ENCODE measurements at regions not wholly inside any gene's neighbourhood (a gene's known extent, or its start where the extent isn't known, plus 50 kb on each side); places are given as distances from the start of the nearest gene placed in this dataset.

GRCh38 chr7:41148521-41148951 lies 554.4 kb downstream of the INHBA start:
- Histone ChIP-seq H3K79me1 (ENCODE audit: low read depth, low read length) (no peaks in the 10 kb centered on the region), H2AK5ac (ENCODE audit: low read depth, low read length) (no peak overlapping the region), H2BK120ac (replicated peaks; ENCODE audit: low read depth, low read length) (no peak overlapping the region), H3K9ac (replicated peaks in 1 of 4; ENCODE audit: extremely low read depth in 1 of 4, low read depth in 3 of 4, low read length in 3 of 4) (no peak overlapping the region), H4K8ac (ENCODE audit: extremely low read depth, insufficient read depth, low read length) (no peak overlapping the region), H3K23me2 (ENCODE audit: low read depth, low read length) (no peaks in the 10 kb centered on the region), H2BK5ac (ENCODE audit: low read depth, low read length) (no peak overlapping the region), H3K9me3 (ENCODE audit: insufficient read depth in 2 of 2, low read depth in 1 of 2, low read length in 1 of 2) (no peaks in the 10 kb centered on the region), H3K4me1 (replicated peaks in 1 of 4; ENCODE audit: control insufficient read depth in 3 of 4, insufficient read depth in 4 of 4, low read length in 3 of 4) (0 out of 7 replicates have a peak, but pooled peaks cover 0 to 2% (median under 1%) of the 10 kb centered on the region in 4 experiments), H4K5ac (ENCODE audit: insufficient read length, low read depth, low read length) (no peak overlapping the region), H3K27me3 (replicated peaks in 1 of 4; ENCODE audit: control insufficient read depth in 3 of 4, extremely low read depth in 1 of 4, insufficient read depth in 3 of 4, low read length in 3 of 4) (no peaks in the 10 kb centered on the region), H2BK20ac (ENCODE audit: low read length) (no peak overlapping the region), H3K4me3 (ENCODE audit: extremely low read depth in 1 of 4, insufficient read depth in 2 of 4, low read depth in 3 of 4, low read length in 4 of 4) (no peak overlapping the region), H3K18ac (ENCODE audit: extremely low read depth, low read length) (no peak overlapping the region), H2BK15ac (ENCODE audit: low read length) (no peak overlapping the region), H3K4me2 (ENCODE audit: insufficient read depth in 1 of 2, low read depth in 2 of 2, low read length in 2 of 2) (no peak overlapping the region), H3K23ac (ENCODE audit: insufficient read length) (no peak overlapping the region), H3K27ac (ENCODE audit: low read depth, low read length) (no peak overlapping the region), H3K79me2 (ENCODE audit: control insufficient read depth in 1 of 2, insufficient read depth in 2 of 2, low read length in 2 of 2) (no peaks in the 10 kb centered on the region), H3K4ac (replicated peaks; ENCODE audit: insufficient read length, low read depth, low read length) (no peak overlapping the region), H3K56ac (replicated peaks; ENCODE audit: insufficient read length, low read depth, low read length) (no peak overlapping the region), H4K20me1 (replicated peaks in 1 of 2; ENCODE audit: control insufficient read depth in 1 of 2, insufficient read depth in 2 of 2, low read length in 2 of 2) (no peaks in the 10 kb centered on the region), H3K14ac (ENCODE audit: insufficient read length) (no peak overlapping the region), H4K91ac (replicated peaks; ENCODE audit: insufficient read length, low read length) (no peak overlapping the region), H3K36me3 (ENCODE audit: control insufficient read depth in 2 of 4, insufficient read depth in 4 of 4, low read length in 3 of 4) (no peaks in the 10 kb centered on the region), H2AFZ (ENCODE audit: low read length) (no peak overlapping the region), H2BK12ac (ENCODE audit: low read depth, low read length) (no peak overlapping the region)
- CTCF ChIA-PET (ENCODE audit: partially characterized antibody): interaction anchor here (1.0 to 1.1 kb wide), 2 partner anchors 20 to 145 kb away, joined by 3 read pairs; no protein-coding TSS in a partner anchor
- no peak for FAIRE-seq
- 94% methylated on average over 1 of the region's 1 CpG; no CpG with 5 or more reads in 1 of the 2 experiments for WGBS, 2 experiments (ENCODE audit: extremely low coverage in 1 of 2, insufficient coverage in 1 of 2, insufficient read length in 1 of 2, insufficient replicate concordance in 2 of 2, low coverage in 1 of 2, low lambda C conversion rate in 2 of 2, missing lambda C conversion rate in 1 of 2)
- no peak for DNase-seq (ENCODE audit: low read depth in 1 of 2, low spot score in 2 of 2)
- POLR2A ChIA-PET (ENCODE audit: partially characterized antibody): no interaction called here
- TF ChIP-seq CEBPB (IDR thresholded peaks at IDR 0.05; ENCODE audit: low read depth, low read length) (no peak), RAD21 (IDR thresholded peaks at IDR 0.05 in 1 of 2, conservative IDR thresholded peaks at IDR 0.05 in 1 of 2; ENCODE audit: low read depth in 2 of 2, low read length in 2 of 2) (no peak), YY1 (IDR thresholded peaks at IDR 0.05; ENCODE audit: low read depth, low read length) (no peak), RBBP5 (IDR thresholded peaks at IDR 0.05; ENCODE audit: borderline replicate concordance, low read depth, low read length) (no peak), CTCF (IDR thresholded peaks at IDR 0.05; ENCODE audit: control extremely low read depth in 1 of 3, insufficient read depth in 1 of 3, low read depth in 1 of 3, low read length in 3 of 3) (no peak), CHD1 (IDR thresholded peaks at IDR 0.05; ENCODE audit: low read depth, low read length) (no peak), MAX (IDR thresholded peaks at IDR 0.05) (no peak), NRF1 (IDR thresholded peaks at IDR 0.05; ENCODE audit: low read depth, low read length) (no peak), SIRT6 (IDR thresholded peaks at IDR 0.05; ENCODE audit: low read length) (no peak), RXRA (IDR thresholded peaks at IDR 0.05; ENCODE audit: insufficient read depth, low read depth, low read length) (no peak), HDAC6 (IDR thresholded peaks at IDR 0.05; ENCODE audit: low read depth, low read length) (no peak), SIX5 (IDR thresholded peaks at IDR 0.05; ENCODE audit: low read depth, low read length) (no peak)
